Dermis blood vessel endothelial cell (primary cell): ENCODE measurements at regions not wholly inside any gene's neighbourhood (a gene's known extent, or its start where the extent isn't known, plus 50 kb on each side); places are given as distances from the start of the nearest gene placed in this dataset.

ENCODE experiments used
- DNase-seq: peaks from one replicate; pipeline ENCODE4 v3.0.0; 2010

- no peak for DNase-seq
Observed at GRCh38 chr9:134987906-134988700, 70.4 kb upstream of the FCN1 start.

DNA sequence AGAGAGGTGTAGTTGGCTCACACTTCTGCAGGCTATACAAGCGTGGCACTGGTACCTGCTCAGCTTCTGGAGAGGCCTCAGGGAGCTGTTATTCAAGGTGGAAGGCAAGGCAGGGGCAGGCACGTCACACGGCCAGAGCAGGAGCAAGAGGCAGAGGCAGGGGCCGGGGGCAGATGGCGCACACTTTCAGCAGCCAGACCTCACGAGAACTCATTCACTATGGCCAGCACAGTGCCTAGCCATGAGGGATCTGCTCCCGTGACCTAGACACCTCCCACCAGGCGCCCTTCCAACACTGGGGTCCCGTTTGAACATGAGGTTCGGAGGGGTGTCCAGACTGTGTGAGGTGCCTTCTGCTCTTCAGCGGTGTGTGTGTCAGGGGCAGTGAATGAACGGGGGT lies 71.0 kb upstream of the FCN1 start:
- no peak for DNase-seq

DNA sequence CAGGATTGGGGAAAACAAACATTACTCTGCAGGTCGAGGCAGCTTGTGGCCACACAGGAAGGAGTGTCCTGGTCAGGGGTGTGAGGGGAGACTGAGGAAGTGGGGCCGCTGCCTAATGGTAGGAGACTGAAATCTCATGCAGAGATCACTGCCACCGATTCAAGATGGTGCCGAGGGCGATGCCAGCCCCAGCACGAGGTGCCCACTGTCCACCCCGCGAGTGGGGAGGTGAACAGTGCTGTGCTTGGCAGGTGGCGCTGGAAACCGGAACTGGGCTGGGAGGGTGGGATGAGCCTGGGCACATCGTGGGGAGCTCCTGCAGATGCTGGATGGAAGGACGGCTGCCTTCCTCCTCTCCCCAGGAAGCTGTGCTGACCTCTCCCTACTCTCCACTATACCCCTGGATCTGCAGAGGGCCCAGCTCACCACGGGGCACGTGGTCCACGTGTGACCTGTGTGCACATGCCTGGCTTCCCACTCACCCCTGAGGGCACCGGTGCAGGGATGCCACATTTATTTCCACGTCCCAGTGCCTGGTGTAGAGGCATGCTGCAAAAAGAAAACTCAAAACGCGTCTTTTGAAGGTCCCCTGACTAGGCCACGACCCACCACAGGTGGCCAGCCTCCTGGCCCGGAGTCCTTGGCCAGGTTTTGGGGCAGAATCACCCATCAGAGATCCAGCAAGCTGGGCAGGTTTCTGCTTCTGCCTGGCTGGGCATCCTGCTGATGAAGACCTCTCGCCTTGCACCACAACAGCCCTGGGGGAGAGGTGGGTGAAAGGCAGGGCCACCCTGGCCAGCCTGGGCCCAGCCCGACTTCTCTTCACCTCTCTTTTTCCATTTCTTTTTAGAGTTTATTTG lies 71.7 kb upstream of the FCN1 start:
- no peak for DNase-seq

DNA sequence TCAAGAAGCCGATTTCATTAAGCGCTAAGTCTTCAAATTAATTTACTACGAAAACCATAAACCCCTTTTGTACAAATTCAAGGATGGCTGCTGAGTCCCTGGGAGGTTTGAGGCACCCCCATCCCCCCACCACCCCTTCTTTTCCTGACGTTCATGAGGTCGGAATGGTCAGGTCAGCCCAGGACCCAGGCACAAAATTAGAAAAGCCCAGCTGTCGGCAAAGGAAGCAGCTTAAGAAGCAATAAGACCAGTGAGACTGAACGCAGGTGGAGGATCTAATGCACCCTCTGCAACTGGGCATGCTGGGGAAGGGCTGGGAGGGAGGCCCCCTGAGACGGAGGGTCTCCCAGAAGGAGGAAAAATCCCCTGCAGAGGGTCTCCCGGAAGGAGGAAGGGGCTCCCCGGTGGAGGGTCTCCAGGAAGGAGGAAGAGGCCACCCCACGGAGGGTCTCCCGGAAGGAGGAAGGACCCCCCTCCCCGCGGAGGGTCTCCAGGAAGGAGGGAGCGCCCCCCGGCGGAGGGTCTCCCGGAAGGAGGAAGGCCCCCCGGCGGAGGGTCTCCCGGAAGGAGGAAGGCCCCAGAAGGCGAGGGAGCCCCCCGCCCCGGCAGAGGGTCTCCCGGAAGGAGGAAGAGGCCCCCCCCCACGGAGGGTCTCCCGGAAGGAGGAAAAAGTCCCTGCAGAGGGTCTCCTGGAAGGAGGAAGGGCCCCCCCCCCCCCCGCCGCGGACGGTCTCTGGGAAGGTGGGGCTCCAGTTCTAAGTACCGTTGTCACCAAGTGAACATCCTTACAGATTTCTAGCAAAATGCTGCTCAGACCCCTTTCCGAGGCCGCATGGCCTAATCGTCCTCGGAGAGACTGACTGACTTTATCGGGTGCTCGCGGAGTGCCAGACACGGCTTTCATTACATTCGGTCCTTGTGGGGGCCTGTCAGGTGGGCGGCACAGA lies 74.4 kb upstream of the FCN1 start:
- no peak for DNase-seq

- no peak for DNase-seq
Observed at GRCh38 chr9:134992755-134993124, 75.0 kb upstream of the FCN1 start.

GRCh38 chr9:134993416-134993815 lies 75.7 kb upstream of the FCN1 start:
- DNase-seq: no peak

- DNase-seq: no peak
Observed at GRCh38 chr9:134993996-134994720, 76.4 kb upstream of the FCN1 start.

DNA sequence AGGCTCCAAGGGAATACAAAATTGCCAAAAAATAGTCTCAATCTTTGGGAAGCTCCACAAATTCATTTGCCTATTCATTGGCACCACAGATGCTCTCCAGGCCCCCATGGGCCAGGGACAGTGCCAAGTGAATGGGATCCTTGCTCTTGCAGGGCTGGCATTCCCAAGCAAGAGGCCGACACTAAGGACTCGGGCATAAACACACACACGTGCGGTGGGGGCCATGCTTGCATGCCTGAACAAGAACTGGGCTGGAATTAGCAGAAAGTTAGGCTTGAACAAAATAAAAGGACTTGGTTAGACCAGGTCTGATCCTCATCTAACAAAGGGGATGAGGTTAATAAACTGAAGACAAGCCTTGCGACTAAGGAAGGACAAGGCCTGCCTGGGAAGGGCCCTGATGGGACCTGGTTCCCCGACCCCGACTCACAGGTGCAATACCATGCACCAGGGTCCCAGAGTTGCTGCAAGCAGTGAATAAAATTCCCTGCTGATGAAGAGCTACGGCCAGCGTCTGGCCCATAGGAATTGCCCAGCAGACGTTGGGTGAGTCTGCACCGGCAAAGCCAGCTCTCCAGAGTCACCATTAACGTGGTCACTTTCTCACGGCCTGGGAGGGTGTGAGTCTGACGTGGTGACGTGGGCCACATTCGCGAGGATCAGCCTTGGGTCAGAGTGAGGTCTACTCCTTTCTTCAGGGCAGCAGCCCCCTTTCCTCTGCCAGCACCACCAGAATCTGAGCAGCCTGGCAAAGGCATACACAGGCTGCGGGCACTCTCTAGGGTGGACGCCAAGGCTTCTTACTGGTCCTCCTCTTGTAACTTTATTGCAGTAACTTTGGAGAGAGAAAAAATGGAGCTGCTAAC lies 77.4 kb upstream of the FCN1 start:
- DNase-seq: no peak

DNA sequence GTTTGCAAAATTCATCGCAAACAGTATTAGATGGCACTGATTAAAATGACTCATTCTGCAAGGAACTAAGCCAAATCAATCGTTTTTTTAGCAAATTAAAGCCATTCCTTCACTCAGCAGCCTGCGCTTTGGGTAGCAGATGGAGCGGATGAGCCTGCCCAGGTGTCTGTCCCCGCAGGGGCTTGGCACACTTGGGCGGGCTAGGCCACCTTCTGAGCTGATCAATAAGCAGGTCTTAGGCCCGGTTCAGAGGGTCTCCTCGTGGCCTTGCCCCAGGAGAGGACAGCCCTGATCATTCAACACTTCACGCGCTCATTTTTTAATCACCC lies 78.0 kb upstream of the FCN1 start:
- no peak for DNase-seq

DNA sequence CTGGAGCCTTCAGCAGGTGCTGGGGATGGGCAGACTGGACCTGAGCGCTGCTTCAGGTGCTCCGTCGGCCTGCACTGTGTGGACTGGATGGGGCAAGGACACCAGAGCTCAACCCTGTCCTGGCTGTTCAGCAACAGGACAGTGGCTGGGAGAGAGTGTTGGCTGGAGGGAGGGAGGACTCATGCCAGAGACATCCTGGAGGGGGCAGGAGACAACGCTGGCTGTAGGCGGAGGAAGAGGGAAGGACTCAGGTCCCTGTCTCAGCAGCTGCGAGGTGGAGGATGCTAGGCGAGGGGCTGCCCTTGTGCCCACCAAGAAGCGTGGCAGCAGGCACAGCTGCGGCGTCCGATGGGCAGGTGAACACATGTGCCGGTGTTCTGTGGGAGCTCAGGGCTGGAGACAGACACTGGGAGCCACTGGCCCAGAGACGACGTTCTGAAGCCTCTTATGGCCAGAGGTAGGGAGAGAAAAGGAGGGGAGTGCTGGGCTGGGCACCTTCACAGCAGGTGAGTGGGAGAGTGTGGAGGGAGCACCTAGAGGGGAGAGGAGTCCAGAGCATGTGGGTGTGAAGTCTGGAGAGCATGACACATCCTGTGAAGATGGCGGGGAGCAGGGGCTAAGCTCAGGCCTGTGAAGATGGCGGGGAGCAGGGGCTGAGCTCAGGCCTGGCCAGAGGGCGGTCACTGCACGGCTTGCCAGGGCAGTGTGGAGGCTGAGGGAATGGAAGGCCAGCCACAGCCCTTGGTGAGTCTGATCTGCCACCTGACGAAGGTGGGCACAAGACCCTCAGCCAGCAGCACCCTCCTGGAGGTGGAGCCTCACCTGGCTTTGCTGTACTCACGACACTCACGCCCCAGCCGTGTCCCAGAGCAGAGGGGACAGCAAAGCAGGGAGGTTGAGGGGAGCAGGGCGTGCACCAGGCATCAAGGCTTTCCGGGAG lies 79.1 kb upstream of the FCN1 start:
- no peak for DNase-seq

DNA sequence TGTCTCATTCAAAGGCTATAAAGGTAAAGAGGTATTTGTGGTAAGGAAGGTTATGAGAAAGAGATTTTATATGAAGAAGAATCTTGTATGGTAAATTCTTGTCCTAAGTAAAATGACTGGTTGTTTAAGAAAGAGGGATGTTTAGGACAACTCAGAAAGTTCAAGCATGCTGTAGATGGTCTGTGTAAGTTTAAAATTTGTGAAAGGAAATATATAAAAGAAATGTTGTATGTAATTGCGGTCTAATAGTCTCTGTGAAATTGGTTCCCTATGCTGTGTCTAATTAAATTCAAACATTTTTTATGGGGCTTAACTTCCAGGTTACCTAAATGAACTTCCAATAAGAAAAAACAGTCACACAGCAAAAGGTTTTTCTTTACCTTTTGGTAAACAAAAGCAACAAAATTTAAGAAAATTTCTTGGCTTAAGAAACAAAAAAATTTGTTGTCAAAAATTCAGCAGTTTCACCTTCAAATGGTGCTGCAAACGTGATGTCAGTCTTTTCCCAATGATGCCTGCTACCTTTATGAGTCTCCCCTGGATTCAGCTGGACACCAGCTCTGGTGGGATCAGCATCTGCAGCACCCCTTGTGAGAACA lies 83.0 kb upstream of the FCN1 start:
- DNase-seq: no peak

- no peak for DNase-seq
Observed at GRCh38 chr9:135001526-135001925, 83.8 kb upstream of the FCN1 start.

DNA sequence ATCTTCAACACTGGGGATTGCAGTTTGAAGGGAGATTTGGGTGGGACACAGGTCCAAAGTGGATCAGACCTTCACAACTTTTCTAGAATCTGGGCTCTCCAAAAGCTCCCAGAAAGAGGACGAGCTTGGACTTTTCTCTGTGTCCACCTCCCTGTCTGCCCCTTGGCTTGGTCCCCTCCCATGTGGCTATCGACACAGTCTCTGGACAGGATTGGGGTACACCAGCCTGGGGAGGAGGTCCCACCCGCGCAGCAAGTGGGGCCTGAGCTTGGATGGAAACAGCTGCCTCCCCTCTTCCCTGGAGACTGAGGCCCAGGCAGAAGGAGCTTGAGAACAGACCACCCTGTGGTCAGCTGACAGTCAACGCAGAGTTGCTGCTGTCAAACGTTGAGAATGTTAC lies 84.6 kb upstream of the FCN1 start:
- DNase-seq: no peak

- no peak for DNase-seq
Observed at GRCh38 chr9:135002802-135003201, 84.7 kb upstream of the OLFM1 start.

- no peak for DNase-seq
Observed at GRCh38 chr9:135004772-135005171, 82.7 kb upstream of the OLFM1 start.

- DNase-seq: no peak
Observed at GRCh38 chr9:135006911-135007570, 80.4 kb upstream of the OLFM1 start.

- DNase-seq: no peak
Observed at GRCh38 chr9:135007601-135008000, 79.9 kb upstream of the OLFM1 start.

DNA sequence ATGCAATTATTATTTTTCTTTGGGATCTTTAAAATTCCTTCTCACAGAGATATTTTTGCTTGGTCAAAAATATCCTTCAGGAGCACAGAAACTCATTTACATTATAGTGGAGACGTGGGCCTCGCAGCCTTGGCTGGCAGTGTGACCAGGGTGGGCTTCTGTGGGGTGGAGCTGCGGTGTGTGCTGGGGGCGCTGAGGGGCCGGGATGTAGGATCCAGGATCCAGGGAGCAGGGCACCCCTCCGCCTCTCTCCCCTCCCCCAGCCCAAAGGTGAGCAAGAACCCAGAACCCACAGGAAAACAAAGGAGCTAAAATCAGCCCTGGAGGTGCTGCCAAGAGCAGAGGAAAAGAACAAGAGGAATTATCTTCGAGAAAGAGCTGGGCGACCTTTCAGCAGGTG lies 79.1 kb upstream of the OLFM1 start:
- no peak for DNase-seq

DNA sequence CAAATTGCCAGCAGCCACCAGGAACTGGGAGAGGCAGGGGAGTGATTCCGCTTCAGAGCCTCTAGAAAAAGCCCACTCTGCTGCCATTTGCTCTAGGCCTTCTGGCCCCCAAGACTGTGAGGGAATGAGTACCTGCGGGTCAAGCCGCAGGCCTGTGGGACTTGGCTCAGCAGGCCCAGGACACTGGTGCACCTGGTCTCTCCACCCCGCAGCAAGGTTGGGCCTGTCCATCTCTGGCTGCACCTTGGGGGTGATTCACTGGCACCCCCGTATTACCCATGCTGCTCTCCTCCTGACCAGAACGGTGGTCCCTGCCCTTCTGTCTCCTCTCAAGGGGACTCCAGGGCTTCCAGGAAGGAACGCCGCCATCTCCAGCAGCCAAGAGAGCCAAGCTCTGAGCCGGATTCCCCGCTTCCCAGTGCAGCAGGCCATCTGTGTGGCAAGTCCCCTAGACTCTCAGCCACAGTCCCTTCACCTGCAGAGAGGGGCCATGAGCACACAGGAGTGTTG lies 78.4 kb upstream of the OLFM1 start:
- DNase-seq: no peak
